IPS-11a (cell line): ENCODE measurements at regions not wholly inside any gene's neighbourhood (a gene's known extent, or its start where the extent isn't known, plus 50 kb on each side); places are given as distances from the start of the nearest gene placed in this dataset.

Experiments
- H3K4me3 ChIP-seq: one replicate; pipeline ENCODE4 v1.5.1; 2013; ENCODE audit warnings: low read depth, low read length, control low read depth

DNA sequence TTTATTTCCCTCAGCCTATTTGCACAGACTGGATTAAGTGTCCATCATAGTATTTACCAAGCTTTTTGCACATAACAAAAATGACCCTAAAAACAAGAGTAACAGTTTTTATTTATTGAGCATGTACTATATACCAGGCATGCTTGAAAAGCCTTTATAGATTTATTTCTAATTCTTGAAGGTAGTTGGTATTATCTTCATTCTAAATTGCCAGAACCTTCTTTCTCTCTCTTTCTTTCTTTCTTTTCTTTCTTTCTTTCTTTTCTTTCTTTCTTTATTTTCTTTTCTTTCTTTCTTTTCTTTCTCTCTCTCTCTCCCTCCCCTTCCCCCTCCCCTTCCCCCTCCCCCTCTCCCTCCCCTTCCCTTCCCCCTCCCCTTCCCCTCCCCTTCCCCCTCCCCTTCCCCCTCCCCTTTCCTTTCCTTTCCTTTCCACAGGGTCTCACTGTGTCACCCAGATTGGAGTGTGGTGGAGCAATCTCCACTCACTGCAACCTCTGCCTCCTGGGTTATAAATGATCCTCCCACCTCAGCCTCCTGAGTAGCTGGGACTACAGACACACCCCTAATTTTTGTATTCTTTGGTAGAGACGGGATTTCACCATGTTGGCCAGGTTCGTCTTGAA, 310.9 kb upstream of the RBFOX1 start:
- no peak overlapping the region for H3K4me3 ChIP-seq

DNA sequence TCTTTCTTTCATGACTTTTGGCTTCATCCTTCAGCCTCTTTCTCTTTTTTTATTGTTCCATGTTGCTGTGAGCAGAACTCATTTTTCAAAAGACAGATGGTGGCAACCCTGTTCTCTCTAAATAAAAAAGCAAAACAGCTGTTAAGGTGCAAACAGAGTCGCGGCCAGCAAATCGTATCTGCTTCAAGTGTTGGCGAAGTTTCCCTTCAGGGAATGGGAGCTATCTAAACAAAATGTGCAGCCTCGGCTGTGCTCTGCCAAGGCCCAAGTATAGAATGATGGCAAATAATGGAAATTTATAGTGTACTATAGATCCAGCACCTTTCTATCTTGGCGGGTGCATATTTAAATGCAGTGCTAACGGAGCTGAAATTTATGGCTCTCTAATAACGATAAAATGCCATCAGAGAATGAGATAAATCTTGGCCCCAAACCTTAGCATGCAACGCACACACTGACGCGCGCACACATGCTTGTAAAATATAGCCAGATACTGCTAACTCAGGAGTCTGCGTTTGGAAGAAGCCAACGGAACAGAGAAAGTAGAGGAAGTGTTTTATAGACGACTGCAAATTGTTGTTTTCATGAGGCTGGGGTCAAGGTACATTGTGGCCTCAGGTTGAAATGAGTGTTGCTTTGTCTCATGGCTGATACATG, 315.5 kb upstream of the RBFOX1 start:
- H3K4me3 ChIP-seq: no peak overlapping the region

DNA sequence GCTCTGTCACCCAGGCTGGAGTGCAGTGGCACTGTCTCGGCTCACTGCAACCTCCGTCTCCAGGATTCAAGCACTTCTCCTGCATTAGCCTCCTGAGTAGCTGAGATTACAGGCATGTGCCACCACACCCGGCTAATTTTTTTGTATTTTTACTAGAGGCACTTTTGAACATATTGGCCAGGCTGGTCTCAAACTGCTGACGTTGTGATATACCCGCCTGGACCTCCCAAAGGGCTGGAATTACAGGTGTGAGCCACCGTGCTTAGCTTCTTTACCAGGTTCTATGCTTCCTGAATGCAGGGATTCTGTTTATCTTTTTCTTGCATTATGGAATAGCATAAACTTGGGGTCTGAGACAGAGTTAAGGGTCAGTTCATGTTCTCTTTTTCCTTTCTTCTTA, 317.9 kb upstream of the RBFOX1 start:
- no peak overlapping the region for H3K4me3 ChIP-seq

DNA sequence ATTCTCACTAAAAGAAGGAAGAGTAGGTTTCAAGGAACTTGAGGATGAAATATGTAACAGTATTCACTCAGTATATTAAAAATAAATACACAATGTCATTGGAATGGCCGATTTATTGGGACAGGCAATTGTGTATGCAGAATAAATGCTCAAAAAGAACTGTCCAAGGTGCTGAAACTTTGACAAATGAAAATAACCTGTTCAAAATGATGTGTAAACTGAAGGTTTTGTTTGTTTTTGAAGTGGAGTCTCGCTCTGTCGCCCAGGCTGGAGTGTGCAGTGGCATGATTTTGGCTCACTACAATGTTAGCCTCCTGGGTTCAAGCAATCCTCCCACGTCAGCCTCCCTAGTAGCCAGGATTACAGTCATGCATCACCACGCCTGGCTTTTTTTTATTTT, 318.7 kb upstream of the RBFOX1 start:
- H3K4me3 ChIP-seq: no peak overlapping the region

DNA sequence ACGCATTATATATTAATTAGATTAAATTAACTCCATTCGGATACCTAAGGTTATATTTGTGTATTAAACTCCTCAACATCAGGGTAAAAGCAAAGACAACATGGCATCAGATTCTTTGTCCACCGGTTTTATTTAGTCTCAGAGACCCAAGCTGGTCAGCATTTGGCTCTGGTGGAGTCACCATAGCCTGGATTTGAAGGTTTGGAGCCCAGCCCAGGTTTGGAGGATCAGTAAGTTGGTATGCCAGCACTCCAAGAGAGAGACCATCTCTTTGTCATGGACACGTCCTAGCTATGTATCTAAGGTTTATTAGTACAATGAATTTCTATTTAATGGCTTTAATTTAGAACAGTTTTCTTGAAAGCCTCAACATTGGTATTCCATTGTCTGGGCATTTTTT, 328.4 kb upstream of the RBFOX1 start:
- H3K4me3 ChIP-seq: no peak overlapping the region

DNA sequence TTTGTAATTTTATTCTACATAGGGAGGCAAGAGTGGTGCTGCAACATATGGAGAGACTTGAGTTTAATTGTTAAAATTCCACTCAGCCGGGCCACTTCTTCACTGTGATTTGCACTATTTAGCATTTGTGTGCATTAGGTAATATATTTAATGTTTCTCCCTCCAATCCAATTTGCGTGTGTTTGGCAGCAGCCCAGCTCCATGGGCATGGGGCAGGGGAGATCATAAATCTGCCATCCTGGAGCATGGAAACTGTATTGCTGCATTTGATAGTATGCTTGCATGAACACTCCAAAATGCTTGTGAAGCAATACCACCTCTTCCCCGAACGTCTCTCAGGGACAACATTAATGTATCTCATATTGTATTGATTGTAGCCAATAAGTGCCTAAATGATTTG, 339.1 kb upstream of the RBFOX1 start:
- no peak overlapping the region for H3K4me3 ChIP-seq

DNA sequence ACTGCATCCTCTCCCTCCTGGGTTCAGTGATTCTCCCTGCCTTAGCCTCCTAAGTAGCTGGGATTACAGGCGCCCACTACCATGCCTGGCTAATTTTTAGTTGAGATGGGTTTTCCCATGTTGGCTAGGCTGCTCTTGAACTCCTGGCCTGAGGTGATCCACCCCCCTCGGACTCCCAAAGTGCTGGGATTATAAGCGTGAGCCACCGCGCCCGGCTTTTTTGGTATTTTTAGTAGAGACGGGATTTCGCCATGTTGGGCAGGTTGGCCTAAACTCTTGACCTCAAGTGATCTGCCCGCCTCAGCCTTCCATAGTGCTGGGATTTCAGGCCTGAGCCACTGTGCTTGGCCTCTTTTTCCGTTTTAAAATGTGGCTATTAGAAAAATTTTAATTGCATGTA, 343.8 kb upstream of the RBFOX1 start:
- H3K4me3 ChIP-seq: no peak overlapping the region

DNA sequence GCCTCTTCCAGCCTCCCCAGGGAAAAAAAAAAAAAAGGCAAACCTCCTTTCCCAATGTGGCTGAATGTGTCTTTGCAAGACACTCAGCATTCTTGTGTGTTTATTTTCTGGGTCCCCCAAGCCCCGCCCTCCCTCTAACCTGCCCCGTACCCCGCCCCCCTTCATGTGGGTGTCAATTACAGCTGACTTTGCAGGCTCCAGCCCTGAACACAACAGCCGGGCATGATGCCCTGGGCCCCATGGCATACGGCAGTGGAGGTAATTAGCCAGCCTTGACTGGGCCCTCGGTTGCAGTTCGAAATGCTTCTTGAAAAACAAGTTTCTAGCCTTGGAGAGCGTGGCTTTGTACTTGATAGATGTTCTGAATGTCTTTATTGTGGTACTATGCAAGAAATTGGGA, 354.7 kb upstream of the RBFOX1 start:
- no peak overlapping the region for H3K4me3 ChIP-seq

DNA sequence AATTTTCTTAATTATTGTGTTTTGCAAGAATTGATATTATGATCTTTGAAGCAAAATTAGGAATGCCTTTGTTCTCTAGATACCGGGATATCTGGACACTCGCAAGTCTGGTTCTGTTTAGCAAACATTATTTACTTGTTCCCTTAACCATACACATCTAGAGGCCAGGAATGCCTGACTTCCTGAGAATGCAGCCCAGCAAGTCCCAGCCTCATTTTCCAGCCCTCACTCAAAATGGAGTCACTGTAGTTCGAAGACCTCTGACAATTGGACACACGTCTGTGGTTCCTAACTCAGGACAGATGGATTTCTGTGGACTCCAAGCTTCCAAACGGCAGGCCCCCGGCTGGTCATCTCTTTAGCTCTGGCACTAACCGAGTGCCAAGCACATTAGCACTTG, 355.4 kb upstream of the RBFOX1 start:
- no peak overlapping the region for H3K4me3 ChIP-seq

DNA sequence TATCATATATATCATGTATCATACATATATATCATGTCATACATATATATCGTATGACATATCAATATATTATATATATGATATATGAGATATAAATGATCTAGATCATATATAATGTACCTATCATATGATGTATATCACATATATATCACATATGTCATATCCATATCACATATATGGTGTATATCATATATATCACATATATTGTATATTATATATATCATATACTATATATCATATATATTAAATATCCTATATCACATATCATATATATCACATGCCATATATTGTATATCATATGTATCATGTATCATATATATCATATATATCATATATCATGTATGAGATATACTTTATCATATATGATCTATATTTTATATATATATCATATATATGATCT, 355.9 kb upstream of the RBFOX1 start:
- no peak overlapping the region for H3K4me3 ChIP-seq

DNA sequence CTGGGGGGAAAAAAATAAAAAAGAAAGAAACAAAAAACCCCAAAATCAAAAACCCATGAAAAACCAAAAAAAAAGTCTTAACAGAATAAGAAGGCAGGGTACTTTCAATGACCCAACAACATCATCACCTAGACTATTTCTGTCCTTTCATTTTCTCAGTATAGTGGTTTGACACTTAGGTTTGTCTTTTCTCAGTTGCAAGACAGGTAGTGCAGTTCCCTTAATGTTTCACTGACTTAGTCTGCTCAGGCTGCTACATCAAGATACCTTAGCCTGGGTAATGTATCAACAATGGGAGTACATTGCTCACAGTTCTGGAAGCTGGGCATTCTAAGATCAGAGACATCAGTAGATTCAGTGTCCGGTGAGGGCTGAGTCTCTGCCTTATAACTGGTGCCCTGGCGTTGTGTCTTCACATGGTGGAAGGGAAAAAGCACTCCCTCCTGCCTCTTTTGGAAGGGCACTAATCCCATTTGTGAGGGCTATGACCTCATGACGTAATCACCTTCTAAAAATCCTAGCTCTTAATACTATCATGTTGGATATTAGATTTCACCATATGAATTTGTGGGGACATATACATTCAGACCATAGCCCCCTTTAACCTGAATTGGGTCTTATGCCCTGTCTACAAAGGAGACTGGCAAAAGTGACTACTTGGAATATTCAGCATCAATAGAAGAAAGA, 362.3 kb upstream of the RBFOX1 start:
- H3K4me3 ChIP-seq: no peak overlapping the region

DNA sequence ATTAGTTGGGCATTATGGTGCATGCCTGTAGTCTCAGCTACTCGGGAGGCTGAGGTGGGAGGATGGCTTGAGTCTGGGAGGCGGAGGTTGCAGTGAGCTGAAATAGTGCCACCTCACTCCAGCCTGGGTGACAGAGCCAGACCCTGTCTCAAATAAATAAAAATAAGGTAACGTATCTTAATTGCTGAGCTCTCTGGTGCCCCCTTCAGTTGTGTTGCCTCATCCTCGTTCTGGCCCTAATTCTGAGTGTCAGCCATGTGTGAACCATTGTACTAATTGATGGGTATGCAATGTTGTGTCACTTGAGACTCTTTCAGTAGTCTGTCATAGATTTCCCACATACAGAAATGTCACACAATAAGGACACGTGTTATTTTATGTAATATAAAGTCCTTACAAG, 363.1 kb upstream of the RBFOX1 start:
- H3K4me3 ChIP-seq: no peak overlapping the region

DNA sequence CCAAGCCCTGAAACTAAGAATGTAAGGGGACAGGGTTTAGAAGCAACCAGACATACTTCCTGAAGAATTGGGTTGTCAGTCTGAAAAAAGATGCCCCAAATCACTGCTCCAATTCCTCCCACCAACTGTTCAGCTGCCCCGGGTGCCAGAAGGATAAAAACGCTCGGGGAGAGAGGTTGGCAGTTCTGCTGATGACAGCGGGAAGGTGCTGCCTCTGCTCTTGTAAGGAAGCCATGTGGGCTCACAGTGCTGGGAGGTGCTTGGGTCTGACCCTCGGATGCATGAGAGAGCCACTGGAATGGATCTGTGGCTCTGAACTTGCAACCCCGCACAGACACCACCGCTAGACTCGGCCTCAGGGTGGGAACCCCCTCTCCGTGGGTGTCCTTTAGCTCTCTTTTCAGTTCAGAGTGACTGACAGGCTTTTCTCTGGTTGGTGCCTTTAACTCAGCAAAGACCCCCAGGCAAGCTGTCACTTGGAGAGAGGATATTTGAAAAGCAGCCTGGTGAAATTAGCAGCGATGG, 364.8 kb upstream of the RBFOX1 start:
- no peak overlapping the region for H3K4me3 ChIP-seq

DNA sequence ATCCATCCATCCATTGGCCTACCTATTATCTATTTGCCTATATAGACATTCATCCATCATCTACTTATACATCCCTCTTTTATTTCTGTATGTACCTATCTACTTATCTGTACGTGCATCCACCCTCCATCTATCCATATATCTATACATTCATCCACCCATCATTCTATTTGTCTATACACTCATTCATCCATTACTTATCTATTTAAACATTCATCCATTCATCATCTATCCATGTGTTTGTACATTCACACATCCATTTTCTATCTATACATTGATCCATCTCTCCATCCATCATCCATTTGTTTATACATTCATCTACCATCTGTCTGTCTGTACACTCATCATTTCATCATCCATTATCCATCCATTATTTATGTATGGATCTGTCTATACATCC, 365.7 kb upstream of the RBFOX1 start:
- H3K4me3 ChIP-seq: no peak overlapping the region

DNA sequence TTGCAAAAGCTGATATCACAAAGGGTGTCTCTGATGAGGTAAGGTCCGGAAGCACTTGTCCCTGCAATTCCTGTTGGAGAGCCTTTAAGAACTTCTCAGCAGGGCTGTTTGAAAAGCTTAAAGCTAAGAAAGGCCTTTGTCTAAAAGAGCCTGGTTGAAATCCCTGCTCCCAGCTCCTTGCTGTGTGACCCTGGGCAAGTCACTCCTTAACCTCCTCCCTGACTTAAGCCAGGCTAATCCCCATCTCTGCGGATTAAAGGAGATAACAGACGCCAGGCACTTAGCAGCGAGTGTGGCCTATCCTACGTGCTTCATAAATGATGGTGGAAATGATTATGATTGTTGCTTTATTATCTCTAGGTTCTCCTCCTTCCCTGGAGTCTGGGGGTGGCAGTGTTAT, 368.0 kb upstream of the RBFOX1 start:
- H3K4me3 ChIP-seq: no peak overlapping the region

DNA sequence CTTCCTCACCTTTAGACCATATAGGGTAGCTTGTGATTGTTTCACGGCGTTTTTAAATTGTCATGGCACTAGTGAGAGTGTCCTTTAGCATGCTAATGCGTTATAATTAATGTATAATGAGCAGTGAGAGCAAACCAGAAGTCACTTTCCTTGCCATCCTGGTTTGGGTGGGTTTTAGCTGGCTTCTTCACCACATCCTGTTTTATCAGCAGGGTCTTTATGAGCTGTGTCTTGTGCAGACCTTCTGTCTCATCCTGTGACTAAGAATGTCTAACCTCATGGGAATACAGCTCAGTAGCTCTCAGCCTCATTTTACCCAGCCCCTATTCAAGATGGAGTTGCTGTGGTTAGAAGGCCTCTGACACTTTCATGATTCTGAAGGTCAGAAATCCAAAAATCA, 370.9 kb upstream of the RBFOX1 start:
- H3K4me3 ChIP-seq: no peak overlapping the region

DNA sequence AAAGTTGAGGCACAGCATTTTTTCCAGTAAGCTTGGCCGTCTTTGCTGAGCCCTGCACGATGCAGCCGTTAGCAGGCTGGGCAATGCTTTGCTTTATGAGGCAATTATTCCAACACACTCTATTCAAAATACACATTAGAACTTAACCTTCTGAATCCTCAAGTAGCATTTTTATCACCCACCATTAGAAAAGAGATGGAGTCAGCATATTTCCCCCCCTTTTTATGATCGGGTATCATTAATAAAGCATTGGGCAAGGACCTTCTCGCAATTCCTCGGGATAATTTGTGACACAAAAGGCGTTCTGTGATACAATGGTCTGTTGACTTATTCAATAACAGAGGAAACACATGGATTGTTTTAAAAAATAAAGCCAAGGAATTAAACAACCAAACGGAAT, 374.5 kb upstream of the RBFOX1 start:
- H3K4me3 ChIP-seq: no peak overlapping the region

DNA sequence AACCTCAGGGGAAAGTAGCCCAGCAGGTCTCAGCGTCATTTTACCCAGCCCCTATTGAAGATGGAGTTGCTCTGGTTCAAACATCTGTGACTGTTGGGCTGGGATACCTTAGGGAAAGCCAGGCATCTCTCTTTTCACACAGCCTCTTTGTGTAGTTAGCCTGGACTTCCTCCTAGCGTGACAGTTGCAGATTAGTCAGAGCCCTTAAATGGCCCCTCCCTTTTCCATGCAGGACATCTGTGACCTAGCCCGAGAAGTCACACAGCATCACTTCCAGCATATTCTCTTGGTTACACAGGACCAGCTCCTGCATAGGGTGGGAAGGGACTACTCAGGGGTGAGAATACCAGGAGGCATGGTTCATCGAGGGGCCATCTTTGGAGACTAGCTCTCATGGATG, 375.0 kb upstream of the RBFOX1 start:
- H3K4me3 ChIP-seq: no peak overlapping the region

DNA sequence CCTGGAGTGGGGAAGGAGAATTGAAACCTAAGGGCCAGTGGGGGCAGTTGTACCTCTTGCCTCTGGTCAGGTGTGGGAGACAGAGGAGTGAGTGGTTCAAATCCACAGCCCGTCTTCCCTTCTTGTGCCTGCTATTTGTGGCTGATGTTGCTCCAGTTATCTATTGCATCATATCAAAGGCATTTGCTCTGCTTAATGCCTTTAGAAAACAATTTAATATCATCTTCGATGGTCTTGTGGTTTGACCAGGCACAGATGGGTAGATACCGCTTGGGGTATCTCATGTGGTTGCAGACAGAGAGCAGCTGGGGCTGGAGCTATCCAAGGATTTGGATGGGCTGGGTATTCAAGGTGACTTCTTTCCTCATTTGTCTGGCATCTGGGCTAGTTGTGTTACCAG, 376.1 kb upstream of the RBFOX1 start:
- H3K4me3 ChIP-seq: no peak overlapping the region

DNA sequence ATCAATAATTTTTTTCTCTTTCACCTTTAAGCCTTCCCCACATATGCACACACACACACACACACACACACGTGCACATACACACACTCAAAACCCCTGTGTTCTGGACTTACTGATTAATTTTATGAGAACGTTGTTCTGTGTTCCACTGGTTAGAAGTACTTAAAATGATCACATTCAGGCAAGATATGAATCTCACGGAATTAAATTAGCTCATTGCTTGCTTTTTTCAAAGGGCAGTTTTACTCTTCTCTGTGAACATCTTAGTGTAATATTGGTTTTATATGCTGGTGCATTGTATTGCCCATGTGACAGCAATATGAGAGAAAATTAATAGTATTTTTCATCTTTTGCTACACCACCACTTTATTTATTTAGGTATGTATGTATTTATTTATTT, 377.3 kb upstream of the RBFOX1 start:
- no peak overlapping the region for H3K4me3 ChIP-seq

DNA sequence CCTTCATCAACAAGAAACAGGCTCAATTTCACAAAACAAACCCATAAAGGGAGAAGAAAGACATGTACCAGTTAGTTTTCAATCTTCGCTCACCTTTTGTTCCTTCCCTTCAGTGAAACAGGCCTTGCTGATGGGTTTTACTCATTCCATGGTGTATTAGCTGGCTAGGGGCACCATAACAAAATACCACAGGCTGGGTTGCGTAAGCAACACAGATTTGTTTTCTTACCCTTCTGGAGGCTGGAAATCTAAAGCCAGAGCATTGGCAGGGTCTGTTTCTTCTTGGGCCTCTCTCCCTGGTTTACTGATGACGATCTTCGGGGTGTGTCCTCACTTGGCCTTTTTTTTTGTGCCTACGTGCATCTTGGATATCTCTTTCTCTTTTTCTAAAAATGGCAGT, 383.4 kb upstream of the RBFOX1 start:
- no peak overlapping the region for H3K4me3 ChIP-seq

DNA sequence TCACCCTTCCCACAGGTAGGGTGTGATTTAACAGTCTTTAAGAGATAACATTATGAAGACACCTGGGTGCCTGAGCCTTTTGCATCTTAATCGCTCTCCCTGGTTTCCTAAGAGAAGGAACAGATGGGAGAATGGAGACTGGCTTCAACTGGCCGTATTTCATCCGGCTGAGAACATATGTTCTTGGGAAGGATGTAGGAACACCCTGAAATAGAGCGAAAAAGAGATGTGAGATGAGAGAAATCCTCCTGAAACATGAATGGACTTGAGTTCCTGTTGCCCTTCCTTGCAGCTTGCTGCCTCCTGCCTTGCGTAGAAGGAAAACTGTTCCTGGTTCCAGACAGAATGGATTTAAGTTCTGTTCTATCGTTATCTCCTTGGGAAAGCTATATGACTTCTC, 385.4 kb upstream of the RBFOX1 start:
- no peak overlapping the region for H3K4me3 ChIP-seq
